ENCODE measurements at regions not wholly inside any gene's neighbourhood (a gene's known extent, or its start where the extent isn't known, plus 50 kb on each side); places are given as distances from the start of the nearest gene placed in this dataset.

- Histone ChIP-seq H3K9ac (no peak overlapping the region), H3K4me3 (no peak overlapping the region), H3K79me2 (ENCODE audit: low read depth) (no peaks in the 10 kb centered on the region), H4K20me1 (ENCODE audit: low read depth) (no peaks in the 10 kb centered on the region), H2AFZ (replicated peaks) (no peak overlapping the region), H3K36me3 (no peaks in the 10 kb centered on the region), H3K4me2 (no peak overlapping the region), H3K9me3 (ENCODE audit: low read depth) (no peaks in the 10 kb centered on the region), H3K4me1 (peaks cover 2% of the 10 kb centered on the region), H3K27me3 (peaks cover 7% of the 10 kb centered on the region), H3K27ac (no peak overlapping the region), H3F3A (ENCODE audit: low read depth) (no peaks in the 10 kb centered on the region)
- Mint-ChIP-seq H3K4me1 (peaks cover 7% of the 10 kb centered on the region), H3K4me3 (no peak overlapping the region), H3K27me3 (ENCODE audit: insufficient read depth, low read depth) (peaks cover 2% of the 10 kb centered on the region), H3K9me3 (no peaks in the 10 kb centered on the region), H3K36me3 (no peaks in the 10 kb centered on the region), H3K27ac (no peak overlapping the region)
- TF ChIP-seq CTCF (IDR thresholded peaks at IDR 0.05), result no peak
- no peak for TF ChIP-seq EZH2 (IDR thresholded peaks at IDR 0.05)
- no peak for TF ChIP-seq EZH2phosphoT487 (IDR thresholded peaks at IDR 0.05)
- peak; percentile 3 for DNase-seq (ENCODE audit: low spot score)
Observed at GRCh38 chr9:19920401-19920800, 131.6 kb upstream of the SLC24A2 start.

- Histone ChIP-seq H3K9ac (no peak overlapping the region), H4K20me1 (ENCODE audit: low read depth) (no peaks in the 10 kb centered on the region), H2AFZ (replicated peaks) (no peak overlapping the region), H3K4me2 (no peak overlapping the region), H3K79me2 (ENCODE audit: low read depth) (no peaks in the 10 kb centered on the region), H3K27me3 (no peaks in the 10 kb centered on the region), H3F3A (ENCODE audit: low read depth) (no peaks in the 10 kb centered on the region), H3K4me1 (no peaks in the 10 kb centered on the region), H3K4me3 (no peak overlapping the region), H3K27ac (no peak overlapping the region), H3K36me3 (no peaks in the 10 kb centered on the region), H3K9me3 (ENCODE audit: low read depth) (no peaks in the 10 kb centered on the region)
- Mint-ChIP-seq H3K27ac (no peak overlapping the region), H3K4me3 (no peak overlapping the region), H3K9me3 (no peaks in the 10 kb centered on the region), H3K27me3 (ENCODE audit: insufficient read depth, low read depth) (no peaks in the 10 kb centered on the region), H3K4me1 (peaks cover 7% of the 10 kb centered on the region), H3K36me3 (no peaks in the 10 kb centered on the region)
- DNase-seq (ENCODE audit: low spot score), result no peak
- no peak for TF ChIP-seq EZH2 (IDR thresholded peaks at IDR 0.05)
- TF ChIP-seq EZH2phosphoT487 (IDR thresholded peaks at IDR 0.05), result no peak
- TF ChIP-seq CTCF (IDR thresholded peaks at IDR 0.05), result no peak
Observed at GRCh38 chr9:19918630-19919029, 129.8 kb upstream of the SLC24A2 start.

- DNase-seq (ENCODE audit: low spot score), result no peak
- H3K9me3 Mint-ChIP-seq, result no peaks in the 10 kb centered on the region
- Histone ChIP-seq H3K4me1 (no peaks in the 10 kb centered on the region), H3K4me2 (no peak overlapping the region), H3K36me3 (no peaks in the 10 kb centered on the region), H3K27me3 (no peaks in the 10 kb centered on the region), H3F3A (ENCODE audit: low read depth) (no peaks in the 10 kb centered on the region), H3K79me2 (ENCODE audit: low read depth) (no peaks in the 10 kb centered on the region), H3K9ac (no peak overlapping the region), H3K27ac (no peak overlapping the region), H2AFZ (replicated peaks) (no peak overlapping the region), H4K20me1 (ENCODE audit: low read depth) (no peaks in the 10 kb centered on the region), H3K9me3 (ENCODE audit: low read depth) (no peaks in the 10 kb centered on the region), H3K4me3 (no peak overlapping the region)
- H3K27me3 Mint-ChIP-seq (ENCODE audit: insufficient read depth, low read depth), result no peaks in the 10 kb centered on the region
- TF ChIP-seq EZH2 (IDR thresholded peaks at IDR 0.05), result no peak
- TF ChIP-seq CTCF (IDR thresholded peaks at IDR 0.05), result no peak
- TF ChIP-seq EZH2phosphoT487 (IDR thresholded peaks at IDR 0.05), result no peak
- H3K4me1 Mint-ChIP-seq, result no peaks in the 10 kb centered on the region
- no peaks in the 10 kb centered on the region for H3K36me3 Mint-ChIP-seq
- H3K27ac Mint-ChIP-seq, result no peak overlapping the region
- no peak overlapping the region for H3K4me3 Mint-ChIP-seq
Observed at GRCh38 chr9:19914044-19914443, 125.2 kb upstream of the SLC24A2 start.

- no peaks in the 10 kb centered on the region for H4K20me1 ChIP-seq (ENCODE audit: low read depth)
- no peaks in the 10 kb centered on the region for H3F3A ChIP-seq (ENCODE audit: low read depth)
- no peak overlapping the region for H3K4me2 ChIP-seq
- Mint-ChIP-seq H3K27ac (no peak overlapping the region), H3K36me3 (no peaks in the 10 kb centered on the region), H3K4me1 (no peaks in the 10 kb centered on the region), H3K4me3 (no peak overlapping the region), H3K9me3 (no peaks in the 10 kb centered on the region), H3K27me3 (ENCODE audit: insufficient read depth, low read depth) (no peaks in the 10 kb centered on the region)
- no peak overlapping the region for H3K4me3 ChIP-seq
- no peak for TF ChIP-seq EZH2phosphoT487 (IDR thresholded peaks at IDR 0.05)
- no peak for TF ChIP-seq CTCF (IDR thresholded peaks at IDR 0.05)
- no peak for TF ChIP-seq EZH2 (IDR thresholded peaks at IDR 0.05)
- H3K36me3 ChIP-seq, result no peaks in the 10 kb centered on the region
- no peak overlapping the region for H3K27ac ChIP-seq
- no peaks in the 10 kb centered on the region for H3K79me2 ChIP-seq (ENCODE audit: low read depth)
- H2AFZ ChIP-seq (replicated peaks), result no peak overlapping the region
- no peaks in the 10 kb centered on the region for H3K27me3 ChIP-seq
- H3K9me3 ChIP-seq (ENCODE audit: low read depth), result no peaks in the 10 kb centered on the region
- DNase-seq (ENCODE audit: low spot score), result no peak
- H3K4me1 ChIP-seq, result no peaks in the 10 kb centered on the region
- H3K9ac ChIP-seq, result no peak overlapping the region
Observed at GRCh38 chr9:19913151-19913550, 124.3 kb upstream of the SLC24A2 start.

All from neural progenitor cell (in vitro differentiated cells).